A549 (cell line): ENCODE measurements at regions not wholly inside any gene's neighbourhood (a gene's known extent, or its start where the extent isn't known, plus 50 kb on each side); places are given as distances from the start of the nearest gene placed in this dataset.

Experiments used
- CBX8 ChIP-seq: fragments of 200-600 bp; sonication (generic); IDR thresholded peaks from 2 replicates; pipeline ENCODE4 v1.6.1; 2016
- ELK1 ChIP-seq: fragments of 150-350 bp; IDR thresholded peaks from 2 replicates; pipeline ENCODE4 v1.6.1; 2014; ENCODE audit warnings: low read depth, mild to moderate bottlenecking, low read length

- no peak for TF ChIP-seq CBX8
- no peak for TF ChIP-seq ELK1
These were observed 888.3 kb upstream of the CELF4 start for GRCh38 chr18:38453880-38454279.
